GM19043 (cell line): ENCODE measurements at regions not wholly inside any gene's neighbourhood (a gene's known extent, or its start where the extent isn't known, plus 50 kb on each side); places are given as distances from the start of the nearest gene placed in this dataset.

Experiments
- ATAC-seq: cut with Tn5 transposase; IDR thresholded peaks from one replicate; pipeline ENCODE4 v1.9.1; 2021; ENCODE audit warnings: low read depth; ENCODE audit not compliant: unreplicated experiment

- ATAC-seq = no peak
Measured at GRCh38 chr6:150651808-150652470, 52.3 kb downstream of the PLEKHG1 start.

- no peak for ATAC-seq
Measured at GRCh38 chr6:150652848-150653613, 53.3 kb downstream of the PLEKHG1 start.

- no peak for ATAC-seq
Measured at GRCh38 chr6:150654608-150655007, 54.9 kb downstream of the PLEKHG1 start.

- no peak for ATAC-seq
Measured at GRCh38 chr6:150656156-150656555, 56.5 kb downstream of the PLEKHG1 start.

- no peak for ATAC-seq
Measured at GRCh38 chr6:150658421-150658820, 58.7 kb downstream of the PLEKHG1 start.

GRCh38 chr6:150659046-150659763 is 59.5 kb downstream of the PLEKHG1 start:
- ATAC-seq = no peak

- ATAC-seq = no peak
Measured at GRCh38 chr6:150661216-150662007, 61.7 kb downstream of the PLEKHG1 start.

GRCh38 chr6:150662814-150663213 is 63.1 kb downstream of the PLEKHG1 start:
- no peak for ATAC-seq

GRCh38 chr6:150664091-150664490 is 64.4 kb downstream of the PLEKHG1 start:
- no peak for ATAC-seq

GRCh38 chr6:150666071-150666470 is 66.4 kb downstream of the PLEKHG1 start:
- ATAC-seq = no peak

- no peak for ATAC-seq
Measured at GRCh38 chr6:150667359-150667758, 67.7 kb downstream of the PLEKHG1 start.

GRCh38 chr6:150667977-150668716 is 68.5 kb downstream of the PLEKHG1 start:
- ATAC-seq = peak; percentile 51

GRCh38 chr6:150668900-150669302 is 69.2 kb downstream of the PLEKHG1 start:
- no peak for ATAC-seq

GRCh38 chr6:150670311-150670710 is 70.6 kb downstream of the PLEKHG1 start:
- ATAC-seq = no peak

- no peak for ATAC-seq
Measured at GRCh38 chr6:150672800-150673199, 73.1 kb downstream of the PLEKHG1 start.

GRCh38 chr6:150673720-150674346 is 74.1 kb downstream of the PLEKHG1 start:
- ATAC-seq = no peak

- no peak for ATAC-seq
Measured at GRCh38 chr6:150676344-150676743, 76.7 kb downstream of the PLEKHG1 start.

GRCh38 chr6:150676772-150677171 is 77.1 kb downstream of the PLEKHG1 start:
- no peak for ATAC-seq

GRCh38 chr6:150680510-150680909 is 80.8 kb downstream of the PLEKHG1 start:
- no peak for ATAC-seq
